WI38 (cell line): ENCODE measurements at regions not wholly inside any gene's neighbourhood (a gene's known extent, or its start where the extent isn't known, plus 50 kb on each side); places are given as distances from the start of the nearest gene placed in this dataset.

Experiments used
- H3K4me3 ChIP-seq: 2 replicates; pipeline ENCODE4 v1.5.1; 2011; ENCODE audit warnings: low read depth, mild to moderate bottlenecking, control low read depth, low read length
- CTCF ChIP-seq: IDR thresholded peaks from 2 replicates; pipeline ENCODE4 v1.5.1; 2012; ENCODE audit warnings: low read depth, mild to moderate bottlenecking, control low read depth, low read length

GRCh38 chr16:77564791-77565390 lies 130.1 kb upstream of the ADAMTS18 start:
- no peak overlapping the region for H3K4me3 ChIP-seq
- no peak for TF ChIP-seq CTCF

- TF ChIP-seq CTCF: no peak
- H3K4me3 ChIP-seq: no peak overlapping the region
Observed at GRCh38 chr16:77569406-77569805, 134.6 kb upstream of the ADAMTS18 start.

- no peak overlapping the region for H3K4me3 ChIP-seq
- TF ChIP-seq CTCF: no peak
Observed at GRCh38 chr16:77570574-77570973, 135.7 kb upstream of the ADAMTS18 start.

GRCh38 chr16:77571115-77571862 lies 136.5 kb upstream of the ADAMTS18 start:
- H3K4me3 ChIP-seq: no peak overlapping the region
- no peak for TF ChIP-seq CTCF

- no peak overlapping the region for H3K4me3 ChIP-seq
- no peak for TF ChIP-seq CTCF
Observed at GRCh38 chr16:77574867-77575624, 140.2 kb upstream of the ADAMTS18 start.

- no peak overlapping the region for H3K4me3 ChIP-seq
- TF ChIP-seq CTCF: no peak
Observed at GRCh38 chr16:77579351-77579891, 142.9 kb upstream of the NUDT7 start.
